B cell (primary cell): ENCODE measurements at regions not wholly inside any gene's neighbourhood (a gene's known extent, or its start where the extent isn't known, plus 50 kb on each side); places are given as distances from the start of the nearest gene placed in this dataset.

Experiments
- ATAC-seq: fragments of 200-7000 bp; cut with Tn5 transposase; one replicate; pipeline ENCODE4 v1.10.0; 2021; ENCODE audit warnings: low read depth, mild to moderate bottlenecking, moderate number of reproducible peaks, moderate library complexity
- CTCF ChIA-PET: fragments of 350-600 bp; sonication (Branson Sonifier 250); formaldehyde crosslinking; loops from one replicate; lab custom pipeline; 2021; ENCODE audit warnings: antibody characterized with exemption, inconsistent platforms; lab: Charles Lee
- POLR2A ChIA-PET: fragments of 350-600 bp; sonication (Branson Sonifier 250); formaldehyde crosslinking; loops from one replicate; lab custom pipeline; 2021; ENCODE audit warnings: antibody characterized with exemption; lab: Charles Lee
- DNase-seq: peaks from one replicate; pipeline ENCODE4 v3.0.0; 2013
- H2AFZ ChIP-seq: 2 replicates; pipeline ENCODE4 v1.6.1; 2012; ENCODE audit warnings: mild to moderate bottlenecking, low read depth, low read length; ENCODE audit not compliant: insufficient read depth, poor library complexity, severe bottlenecking
- H3K27ac ChIP-seq, 2 donors: 1 replicate in 1 of 2; 2 replicates in 1 of 2; pipeline ENCODE4 v1.5.1; 2012 to 2013; ENCODE audit warnings: low read length in 2 of 2, mild to moderate bottlenecking in 2 of 2, moderate library complexity in 1 of 2
- H3K27me3 ChIP-seq, 4 experiments: fragments of 200-600 bp in 1 of 4; sonication (generic) in 1 of 4; replicated peaks in 1 of 4; 1 replicate in 2 of 4; 2 replicates in 2 of 4; pipeline versions ENCODE4 v1.6.1 to v1.7.0; 2013 to 2016; ENCODE audit warnings: low read length in 3 of 4, mild to moderate bottlenecking in 2 of 4, mixed read lengths in 1 of 4, moderate library complexity in 1 of 4; ENCODE audit not compliant: insufficient read depth in 4 of 4, control insufficient read depth in 3 of 4; ENCODE audit errors: control extremely low read depth in 1 of 4
- H3K36me3 ChIP-seq, 2 experiments: replicated peaks in 1 of 2; 1 replicate in 1 of 2; 2 replicates in 1 of 2; pipeline versions ENCODE4 v1.6.1 to v1.7.1; 2013; ENCODE audit warnings: low read length in 1 of 2; ENCODE audit not compliant: insufficient read depth in 2 of 2, control insufficient read depth in 1 of 2; ENCODE audit errors: control extremely low read depth in 1 of 2, extremely low read depth in 1 of 2
- H3K4me1 ChIP-seq, 2 donors: fragments of 200-600 bp in 1 of 2; sonication (generic) in 1 of 2; 1 replicate in 1 of 2; 2 replicates in 1 of 2; pipeline versions ENCODE4 v1.5.1 to v1.6.1; 2013 to 2017; ENCODE audit warnings: low read length in 2 of 2; ENCODE audit not compliant: control insufficient read depth in 2 of 2, insufficient read depth in 2 of 2
- H3K4me2 ChIP-seq: replicated peaks from 2 replicates; pipeline ENCODE3; 2012; ENCODE audit warnings: mild to moderate bottlenecking, low read depth, low read length; ENCODE audit not compliant: poor library complexity, severe bottlenecking
- H3K4me3 ChIP-seq, 5 experiments: fragments of 200-600 bp in 1 of 5; sonication (generic) in 1 of 5; 1 replicate in 3 of 5; 2 replicates in 2 of 5; pipeline versions ENCODE4 v1.5.1 to v1.7.0; 2011 to 2016; ENCODE audit warnings: low read length in 4 of 5, mild to moderate bottlenecking in 4 of 5, low read depth in 2 of 5, control low read depth in 1 of 5, moderate library complexity in 1 of 5; ENCODE audit not compliant: insufficient read depth in 1 of 5; ENCODE audit errors: control extremely low read depth in 1 of 5, extremely low read depth in 1 of 5
- H3K79me2 ChIP-seq: fragments of 200-600 bp; sonication (generic); one replicate; pipeline ENCODE4 v1.6.0; 2016; ENCODE audit warnings: low read length; ENCODE audit not compliant: control insufficient read depth, insufficient read depth
- H3K9ac ChIP-seq: fragments of 200-600 bp; sonication (generic); 2 replicates; pipeline ENCODE4 v1.6.1; 2017; ENCODE audit warnings: mild to moderate bottlenecking, low read length, moderate library complexity
- H3K9me3 ChIP-seq, 3 donors: one replicate each; pipeline versions ENCODE4 v1.6.1 to v1.7.1; 2013; ENCODE audit warnings: low read length in 2 of 3; ENCODE audit not compliant: control insufficient read depth in 2 of 3, insufficient read depth in 1 of 3; ENCODE audit errors: control extremely low read depth in 1 of 3
- H4K20me1 ChIP-seq: 2 replicates; pipeline ENCODE4 v1.6.0; 2012; ENCODE audit warnings: mild to moderate bottlenecking, low read length; ENCODE audit not compliant: insufficient read depth, control insufficient read depth, poor library complexity, severe bottlenecking
- H3K27ac Mint-ChIP-seq: one replicate; pipeline ENCODE4 v1.8.0; 2021; ENCODE audit warnings: mixed read lengths
- H3K27me3 Mint-ChIP-seq: one replicate; pipeline ENCODE4 v1.8.0; 2021; ENCODE audit warnings: mixed read lengths
- H3K4me1 Mint-ChIP-seq: one replicate; pipeline ENCODE4 v1.8.0; 2021; ENCODE audit warnings: mixed read lengths
- H3K4me3 Mint-ChIP-seq: one replicate; pipeline ENCODE4 v1.8.0; 2021; ENCODE audit warnings: mixed read lengths
- H3K9me3 Mint-ChIP-seq: one replicate; pipeline ENCODE4 v1.8.0; 2022; ENCODE audit warnings: mixed read lengths; ENCODE audit not compliant: insufficient read depth
- CTCF ChIP-seq: fragments of 200-600 bp; IDR thresholded peaks from one replicate; pipeline ENCODE4 v1.8.0; 2022; ENCODE audit warnings: antibody characterized with exemption, mild to moderate bottlenecking
- EZH2 ChIP-seq: IDR thresholded peaks from 2 replicates; pipeline ENCODE4 v1.6.1; 2012; ENCODE audit warnings: borderline replicate concordance, low read depth, mild to moderate bottlenecking, moderate library complexity, low read length; ENCODE audit not compliant: insufficient read depth, poor library complexity, severe bottlenecking
- WGBS: methylation state at CpG from one replicate; pipeline ENCODE4 v1.1.5; 2013; ENCODE audit warnings: missing lambda C conversion rate; ENCODE audit not compliant: insufficient coverage; 5-methylcytosine and 5-hydroxymethylcytosine counted together
- intact Hi-C: fragments of 100-400 bp; cut with micrococcal nuclease; formaldehyde crosslinking; loops from one replicate; pipeline ENCODE4 v1.10.0; 2022

GRCh38 chr6:148217051-148217450 is 125.6 kb upstream of the SASH1 start:
- ChIA-PET POLR2A (no interaction called here), CTCF (no interaction called here)
- no peak overlapping the region for H2AFZ ChIP-seq
- no peak overlapping the region for H3K4me3 Mint-ChIP-seq
- no peaks in the 10 kb centered on the region for H3K4me1 Mint-ChIP-seq
- no peaks in the 10 kb centered on the region for H3K9me3 Mint-ChIP-seq
- no peak overlapping the region for H3K9ac ChIP-seq
- ATAC-seq (no peak), DNase-seq (no peak)
- no peaks in the 10 kb centered on the region for H3K79me2 ChIP-seq
- TF ChIP-seq EZH2 (no peak), CTCF (no peak)
- H3K4me2 ChIP-seq: no peak overlapping the region
- no peaks in the 10 kb centered on the region for H4K20me1 ChIP-seq
- H3K27ac ChIP-seq: no peak overlapping the region
- H3K27me3 Mint-ChIP-seq: peaks cover 40% of the 10 kb centered on the region
- H3K27ac Mint-ChIP-seq: no peak overlapping the region
- no peaks in the 10 kb centered on the region for H3K36me3 ChIP-seq
- no peaks in the 10 kb centered on the region for H3K9me3 ChIP-seq
- intact Hi-C loops: no loop called here
- no peak overlapping the region for H3K4me3 ChIP-seq
- H3K27me3 ChIP-seq: peaks cover 0 to 13% (median 1%) of the 10 kb centered on the region in 4 experiments
- H3K4me1 ChIP-seq: no peaks in the 10 kb centered on the region
- 100% methylated on average over 1 of the region's 4 CpGs for WGBS

DNA sequence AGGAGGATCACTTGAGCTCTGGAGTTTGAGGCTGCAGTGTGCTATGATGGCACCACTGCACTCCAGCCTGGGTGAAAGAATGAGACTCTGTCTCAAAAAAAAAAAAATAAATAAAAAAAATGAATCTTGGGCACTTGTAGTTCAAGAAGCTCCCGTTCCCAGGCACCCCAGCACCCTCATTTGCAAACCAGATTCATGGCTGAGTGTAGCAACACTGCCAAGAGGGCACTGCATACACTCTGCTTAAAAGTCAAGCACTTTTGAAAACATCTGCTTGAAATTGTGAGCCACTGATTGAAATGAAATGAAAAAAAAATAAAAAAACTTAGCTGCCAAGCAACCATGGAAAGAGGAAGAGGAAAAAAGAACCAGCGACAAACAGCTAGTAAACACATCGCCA is 124.7 kb upstream of the SASH1 start:
- 36% methylated on average over 1 of the region's 3 CpGs for WGBS
- no peak overlapping the region for H3K4me3 Mint-ChIP-seq
- CTCF ChIA-PET: no interaction called here

More for the DNA sequence above, 124.7 kb upstream of the SASH1 start:
- Histone ChIP-seq H3K27ac (no peak overlapping the region), H3K9ac (no peak overlapping the region), H3K36me3 (no peaks in the 10 kb centered on the region), H4K20me1 (no peaks in the 10 kb centered on the region), H2AFZ (no peak overlapping the region), H3K4me2 (no peak overlapping the region), H3K9me3 (no peaks in the 10 kb centered on the region), H3K79me2 (no peaks in the 10 kb centered on the region), H3K4me1 (no peaks in the 10 kb centered on the region), H3K27me3 (peaks cover 0 to 8% (median 1%) of the 10 kb centered on the region in 4 experiments), H3K4me3 (no peak overlapping the region)
- H3K27ac Mint-ChIP-seq: no peak overlapping the region
- no peaks in the 10 kb centered on the region for H3K9me3 Mint-ChIP-seq
- no peak for ATAC-seq
- peaks cover 34% of the 10 kb centered on the region for H3K27me3 Mint-ChIP-seq
- H3K4me1 Mint-ChIP-seq: no peaks in the 10 kb centered on the region
- intact Hi-C loops: no loop called here
- POLR2A ChIA-PET: no interaction called here
- TF ChIP-seq EZH2 (no peak), CTCF (no peak)
- DNase-seq: no peak
